ENCODE measurements at regions not wholly inside any gene's neighbourhood (a gene's known extent, or its start where the extent isn't known, plus 50 kb on each side); places are given as distances from the start of the nearest gene placed in this dataset.

DNA sequence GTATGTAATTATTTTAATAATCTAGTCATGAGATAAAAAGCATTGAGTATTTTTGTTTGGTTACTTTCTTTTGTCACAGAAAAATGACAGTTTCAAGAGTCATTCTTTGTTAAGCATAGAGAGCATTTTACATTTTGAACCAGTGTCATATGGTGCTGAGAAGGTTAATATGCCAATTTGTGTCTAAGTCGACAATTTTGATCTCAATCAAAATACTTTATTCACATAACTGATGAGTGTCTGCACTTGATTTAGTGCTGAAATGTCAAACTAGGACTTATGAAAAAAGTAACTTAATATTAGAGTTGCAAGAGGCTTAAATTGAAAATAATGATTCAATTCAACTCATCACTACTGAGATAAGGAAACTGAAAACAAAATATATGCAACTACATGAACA, 1804.6 kb upstream of the ACO1 start:
- H3K9me3 Mint-ChIP-seq (ENCODE audit: unreplicated experiment): no peaks in the 10 kb centered on the region
- H3K4me3 Mint-ChIP-seq (ENCODE audit: unreplicated experiment): no peak overlapping the region
- H3K4me1 Mint-ChIP-seq (ENCODE audit: low read depth, unreplicated experiment): no peaks in the 10 kb centered on the region
- no peak overlapping the region for H3K27ac Mint-ChIP-seq (ENCODE audit: unreplicated experiment)
- no peaks in the 10 kb centered on the region for H3K36me3 Mint-ChIP-seq (ENCODE audit: unreplicated experiment)
- no peak for DNase-seq
- TF ChIP-seq, protein P1, sequence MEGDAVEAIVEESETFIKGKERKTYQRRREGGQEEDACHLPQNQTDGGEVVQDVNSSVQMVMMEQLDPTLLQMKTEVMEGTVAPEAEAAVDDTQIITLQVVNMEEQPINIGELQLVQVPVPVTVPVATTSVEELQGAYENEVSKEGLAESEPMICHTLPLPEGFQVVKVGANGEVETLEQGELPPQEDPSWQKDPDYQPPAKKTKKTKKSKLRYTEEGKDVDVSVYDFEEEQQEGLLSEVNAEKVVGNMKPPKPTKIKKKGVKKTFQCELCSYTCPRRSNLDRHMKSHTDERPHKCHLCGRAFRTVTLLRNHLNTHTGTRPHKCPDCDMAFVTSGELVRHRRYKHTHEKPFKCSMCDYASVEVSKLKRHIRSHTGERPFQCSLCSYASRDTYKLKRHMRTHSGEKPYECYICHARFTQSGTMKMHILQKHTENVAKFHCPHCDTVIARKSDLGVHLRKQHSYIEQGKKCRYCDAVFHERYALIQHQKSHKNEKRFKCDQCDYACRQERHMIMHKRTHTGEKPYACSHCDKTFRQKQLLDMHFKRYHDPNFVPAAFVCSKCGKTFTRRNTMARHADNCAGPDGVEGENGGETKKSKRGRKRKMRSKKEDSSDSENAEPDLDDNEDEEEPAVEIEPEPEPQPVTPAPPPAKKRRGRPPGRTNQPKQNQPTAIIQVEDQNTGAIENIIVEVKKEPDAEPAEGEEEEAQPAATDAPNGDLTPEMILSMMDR (IDR thresholded peaks at IDR 0.05; ENCODE audit: partially characterized antibody, unreplicated experiment): no peak
- no peaks in the 10 kb centered on the region for H3K27me3 Mint-ChIP-seq (ENCODE audit: unreplicated experiment)

DNA sequence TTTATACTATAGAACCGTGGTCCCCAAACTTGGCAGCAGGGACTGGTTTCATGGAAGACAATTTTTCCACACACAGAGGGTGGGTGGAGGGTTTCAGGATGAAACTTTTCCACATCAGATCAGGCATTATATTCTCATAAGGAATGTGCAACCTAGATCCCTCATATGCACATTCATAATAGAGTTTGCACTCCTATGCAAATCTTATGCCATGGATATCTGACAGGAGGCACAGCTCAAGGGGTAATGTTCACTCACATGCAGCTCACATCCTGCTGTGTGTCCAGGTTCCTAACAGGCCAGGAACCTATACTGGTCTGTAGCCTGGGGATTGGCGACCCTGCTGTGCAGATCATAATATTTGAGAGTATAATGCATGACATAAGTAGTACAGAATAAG, 1802.2 kb upstream of the ACO1 start:
- Mint-ChIP-seq H3K4me1 (ENCODE audit: low read depth, unreplicated experiment) (no peaks in the 10 kb centered on the region), H3K9me3 (ENCODE audit: unreplicated experiment) (no peaks in the 10 kb centered on the region), H3K36me3 (ENCODE audit: unreplicated experiment) (no peaks in the 10 kb centered on the region), H3K27ac (ENCODE audit: unreplicated experiment) (no peak overlapping the region), H3K4me3 (ENCODE audit: unreplicated experiment) (no peak overlapping the region), H3K27me3 (ENCODE audit: unreplicated experiment) (no peaks in the 10 kb centered on the region)
- DNase-seq: no peak
- TF ChIP-seq, protein P1 (IDR thresholded peaks at IDR 0.05; ENCODE audit: partially characterized antibody, unreplicated experiment): no peak

DNA sequence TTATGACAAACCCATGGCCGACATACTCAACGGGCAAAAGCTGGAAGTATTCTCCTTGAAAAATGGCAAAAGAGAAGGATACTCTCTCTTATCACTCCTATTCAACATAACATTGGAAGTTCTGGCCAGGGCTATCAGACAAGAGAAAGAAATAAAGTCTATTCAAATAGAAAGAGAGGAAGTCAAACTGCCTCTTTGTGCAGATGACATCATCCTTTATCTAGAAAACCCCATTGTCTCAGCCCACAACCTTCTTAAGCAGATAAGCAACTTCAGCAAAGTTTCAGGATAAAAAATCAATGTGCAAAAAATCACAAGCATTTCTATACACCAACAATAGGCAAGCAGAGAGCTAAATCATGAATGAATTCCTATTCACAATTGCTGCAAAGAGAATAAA, 1799.9 kb upstream of the ACO1 start:
- Mint-ChIP-seq H3K4me3 (ENCODE audit: unreplicated experiment) (no peak overlapping the region), H3K4me1 (ENCODE audit: low read depth, unreplicated experiment) (no peaks in the 10 kb centered on the region), H3K36me3 (ENCODE audit: unreplicated experiment) (no peaks in the 10 kb centered on the region), H3K27me3 (ENCODE audit: unreplicated experiment) (no peaks in the 10 kb centered on the region), H3K27ac (ENCODE audit: unreplicated experiment) (no peak overlapping the region), H3K9me3 (ENCODE audit: unreplicated experiment) (no peaks in the 10 kb centered on the region)
- TF ChIP-seq, protein P1 (IDR thresholded peaks at IDR 0.05; ENCODE audit: partially characterized antibody, unreplicated experiment): no peak
- no peak for DNase-seq

DNA sequence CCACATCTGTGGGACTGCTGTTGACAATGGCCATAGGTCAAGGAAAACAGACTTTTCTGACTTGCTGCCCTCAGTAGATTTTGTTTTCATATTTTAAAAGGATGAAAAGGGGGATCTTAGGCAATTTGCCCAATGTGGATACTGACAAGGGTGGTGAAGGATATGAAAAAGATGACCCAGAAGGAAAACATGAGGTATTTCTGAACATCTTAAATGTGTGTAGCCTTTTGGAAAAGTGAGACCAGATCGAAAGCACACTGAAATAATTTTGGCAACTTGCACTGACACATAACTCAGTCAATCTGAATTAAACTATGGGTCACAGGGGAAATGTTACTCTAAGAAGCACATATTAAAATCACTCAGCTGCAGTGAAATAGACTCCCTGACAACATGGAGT, 1793.0 kb upstream of the ACO1 start:
- H3K27ac Mint-ChIP-seq (ENCODE audit: unreplicated experiment): no peak overlapping the region
- TF ChIP-seq, protein P1 (IDR thresholded peaks at IDR 0.05; ENCODE audit: partially characterized antibody, unreplicated experiment): no peak
- no peaks in the 10 kb centered on the region for H3K4me1 Mint-ChIP-seq (ENCODE audit: low read depth, unreplicated experiment)
- H3K4me3 Mint-ChIP-seq (ENCODE audit: unreplicated experiment): no peak overlapping the region
- H3K36me3 Mint-ChIP-seq (ENCODE audit: unreplicated experiment): no peaks in the 10 kb centered on the region
- DNase-seq: no peak
- peaks cover 2% of the 10 kb centered on the region for H3K9me3 Mint-ChIP-seq (ENCODE audit: unreplicated experiment)
- H3K27me3 Mint-ChIP-seq (ENCODE audit: unreplicated experiment): no peaks in the 10 kb centered on the region

DNA sequence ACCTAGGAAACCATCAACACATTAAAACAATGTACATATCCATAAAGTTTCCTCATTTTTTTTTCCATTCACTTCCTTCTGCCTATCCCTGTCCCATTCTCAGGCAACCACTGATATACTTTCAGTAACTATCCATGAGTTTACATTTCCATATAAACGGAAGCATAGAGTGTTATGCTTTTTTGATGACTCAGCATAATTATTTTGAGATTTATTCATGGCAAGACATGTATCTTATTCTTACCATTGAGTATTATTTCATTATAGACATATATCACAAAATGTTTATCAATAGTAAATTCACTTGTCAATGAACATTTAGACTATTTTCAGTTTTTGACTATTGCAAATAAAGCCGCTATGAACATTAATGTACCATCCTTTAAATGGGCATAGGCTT, 1786.8 kb upstream of the ACO1 start:
- H3K27ac Mint-ChIP-seq (ENCODE audit: unreplicated experiment): no peak overlapping the region
- TF ChIP-seq, protein P1 (IDR thresholded peaks at IDR 0.05; ENCODE audit: partially characterized antibody, unreplicated experiment): no peak
- no peak overlapping the region for H3K4me3 Mint-ChIP-seq (ENCODE audit: unreplicated experiment)
- H3K4me1 Mint-ChIP-seq (ENCODE audit: low read depth, unreplicated experiment): no peaks in the 10 kb centered on the region
- no peaks in the 10 kb centered on the region for H3K27me3 Mint-ChIP-seq (ENCODE audit: unreplicated experiment)
- H3K9me3 Mint-ChIP-seq (ENCODE audit: unreplicated experiment): peaks cover 2% of the 10 kb centered on the region
- no peak for DNase-seq
- no peaks in the 10 kb centered on the region for H3K36me3 Mint-ChIP-seq (ENCODE audit: unreplicated experiment)
